ENCODE measurements at regions not wholly inside any gene's neighbourhood (a gene's known extent, or its start where the extent isn't known, plus 50 kb on each side); places are given as distances from the start of the nearest gene placed in this dataset.

GRCh38 chr20:48186915-48187314 lies 401.6 kb upstream of the SULF2 start (continued):
- no peak for TF ChIP-seq PRDM10 (CRISPR knock-in tag; IDR thresholded peaks at IDR 0.05; ENCODE audit: low read depth)
- no peak for TF ChIP-seq KDM1A (CRISPR knock-in tag; IDR thresholded peaks at IDR 0.05)
- no peak for TF ChIP-seq FOXO1 (CRISPR knock-in tag; IDR thresholded peaks at IDR 0.05)
- TF ChIP-seq, protein P1, sequence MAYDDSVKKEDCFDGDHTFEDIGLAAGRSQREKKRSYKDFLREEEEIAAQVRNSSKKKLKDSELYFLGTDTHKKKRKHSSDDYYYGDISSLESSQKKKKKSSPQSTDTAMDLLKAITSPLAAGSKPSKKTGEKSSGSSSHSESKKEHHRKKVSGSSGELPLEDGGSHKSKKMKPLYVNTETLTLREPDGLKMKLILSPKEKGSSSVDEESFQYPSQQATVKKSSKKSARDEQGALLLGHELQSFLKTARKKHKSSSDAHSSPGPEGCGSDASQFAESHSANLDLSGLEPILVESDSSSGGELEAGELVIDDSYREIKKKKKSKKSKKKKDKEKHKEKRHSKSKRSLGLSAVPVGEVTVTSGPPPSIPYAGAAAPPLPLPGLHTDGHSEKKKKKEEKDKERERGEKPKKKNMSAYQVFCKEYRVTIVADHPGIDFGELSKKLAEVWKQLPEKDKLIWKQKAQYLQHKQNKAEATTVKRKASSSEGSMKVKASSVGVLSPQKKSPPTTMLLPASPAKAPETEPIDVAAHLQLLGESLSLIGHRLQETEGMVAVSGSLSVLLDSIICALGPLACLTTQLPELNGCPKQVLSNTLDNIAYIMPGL (CRISPR knock-in tag; IDR thresholded peaks at IDR 0.05; ENCODE audit: borderline replicate concordance in 1 of 2, low read depth in 1 of 2) = no peak

DNA sequence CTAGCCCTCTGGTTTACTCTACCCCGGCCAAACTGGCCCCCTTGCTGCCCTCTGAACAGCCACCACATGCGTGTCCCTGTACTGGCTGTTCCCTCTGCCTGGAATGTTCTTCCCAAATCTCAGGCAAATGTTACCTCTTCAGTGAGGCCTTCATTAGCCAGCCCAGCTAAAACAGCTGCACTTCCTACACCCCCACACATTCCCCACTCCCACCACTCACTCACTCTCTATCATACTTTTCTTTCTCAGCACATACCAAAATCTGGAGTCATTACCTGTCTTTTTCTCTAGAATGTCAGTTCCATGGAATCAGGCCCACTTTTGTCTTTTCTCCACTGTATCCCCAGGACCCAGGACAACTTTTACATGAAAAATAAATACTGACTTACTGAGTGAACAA lies 401.2 kb upstream of the SULF2 start:
- no peaks in the 10 kb centered on the region for H3K79me2 ChIP-seq (ENCODE audit: insufficient read depth, low read length)
- in situ Hi-C loops (cut with HindIII; ENCODE audit: extremely low pct_ligation_motif_present, low pct_unique_long_range_greater_than_20kb) (no loop called here), intact Hi-C loops (cut with micrococcal nuclease; ENCODE audit: unreplicated experiment) (no loop called here)
- H3K27me3 ChIP-seq (ENCODE audit: control insufficient read depth in 1 of 2, insufficient read depth in 2 of 2, low read length in 2 of 2) = peaks cover 1 to 3% of the 10 kb centered on the region in 2 experiments; a peak in 1 of 5 replicates
- BruUV-seq (replicated peaks) = no TSS peak
- no peaks in the 10 kb centered on the region for H4K20me1 ChIP-seq (ENCODE audit: insufficient read depth, low read length)
- no peak for ATAC-seq
- no peaks in the 10 kb centered on the region for H3K36me3 ChIP-seq (replicated peaks in 1 of 2; ENCODE audit: control insufficient read depth in 1 of 2, insufficient read depth in 2 of 2, low read length in 2 of 2)
- POLR2A ChIA-PET = no interaction called here
- H3K27ac ChIP-seq (ENCODE audit: extremely low read length, insufficient read depth, low read length) = no peak overlapping the region
- no peak overlapping the region for H2AFZ ChIP-seq (ENCODE audit: low read length)
- no peak overlapping the region for H3K4me2 ChIP-seq (ENCODE audit: low read depth, low read length)
- H3K4me3 ChIP-seq (replicated peaks in 1 of 3; ENCODE audit: insufficient read depth in 1 of 3, low read depth in 2 of 3, low read length in 3 of 3) = no peak overlapping the region
- no peak for DNase-seq (ENCODE audit: low spot score)
- no peaks in the 10 kb centered on the region for H3K9me3 ChIP-seq (ENCODE audit: low read length)
- WGBS (ENCODE audit: low lambda C conversion rate) = 48% methylated on average over 2 of the region's 2 CpGs
- H3K9ac ChIP-seq (ENCODE audit: insufficient read depth, low read depth, low read length) = no peak overlapping the region
- CTCF ChIA-PET (ENCODE audit: low intra/inter-chr PET ratio, low total read pairs) = no interaction called here
- peaks cover 11% of the 10 kb centered on the region for H3K4me1 ChIP-seq (ENCODE audit: insufficient read depth, low read length)
- no peak for FAIRE-seq
- TF ChIP-seq GLI4 (CRISPR knock-in tag; IDR thresholded peaks at IDR 0.05; ENCODE audit: borderline replicate concordance) (no peak), ZNF383 (CRISPR knock-in tag; IDR thresholded peaks at IDR 0.05; ENCODE audit: borderline replicate concordance) (no peak), ZSCAN31 (CRISPR knock-in tag; IDR thresholded peaks at IDR 0.05; ENCODE audit: low read depth) (no peak), ZNF225 (CRISPR knock-in tag; IDR thresholded peaks at IDR 0.05) (no peak)
